Mammary epithelial cell (primary cell): ENCODE measurements at regions not wholly inside any gene's neighbourhood (a gene's known extent, or its start where the extent isn't known, plus 50 kb on each side); places are given as distances from the start of the nearest gene placed in this dataset.
"Not testable (repeated sequence)": the region's sequence is repeated elsewhere in the genome, so short reads cannot be mapped to it uniquely, and the experiment has no call there.

ENCODE experiments used
- CTCF ChIP-seq, 2 donors: IDR thresholded peaks in 1 of 2; conservative IDR thresholded peaks in 1 of 2; 2 replicates each; pipeline ENCODE4 v1.5.1; 2011 to 2012; ENCODE audit warnings: inconsistent platforms in 2 of 2, low read length in 2 of 2, mild to moderate bottlenecking in 2 of 2, control low read depth in 1 of 2, low read depth in 1 of 2; ENCODE audit not compliant: insufficient read depth in 1 of 2; ENCODE audit errors: extremely low read depth in 1 of 2
- EZH2 ChIP-seq: IDR thresholded peaks from 2 replicates; pipeline ENCODE4 v1.6.1; 2012; ENCODE audit warnings: low read length, inconsistent platforms, borderline replicate concordance

- not testable (repeated sequence) for TF ChIP-seq EZH2; CTCF (conservative IDR thresholded peaks at IDR 0.05 in 1 of 2, IDR thresholded peaks at IDR 0.05 in 1 of 2; ENCODE audit: extremely low read depth in 1 of 2, insufficient read depth in 1 of 2, low read depth in 1 of 2, low read length in 2 of 2)
Observed at GRCh38 chr14:105684056-105684455, 157.7 kb downstream of the TMEM121 start.
